ENCODE measurements at regions not wholly inside any gene's neighbourhood (a gene's known extent, or its start where the extent isn't known, plus 50 kb on each side); places are given as distances from the start of the nearest gene placed in this dataset.

DNA sequence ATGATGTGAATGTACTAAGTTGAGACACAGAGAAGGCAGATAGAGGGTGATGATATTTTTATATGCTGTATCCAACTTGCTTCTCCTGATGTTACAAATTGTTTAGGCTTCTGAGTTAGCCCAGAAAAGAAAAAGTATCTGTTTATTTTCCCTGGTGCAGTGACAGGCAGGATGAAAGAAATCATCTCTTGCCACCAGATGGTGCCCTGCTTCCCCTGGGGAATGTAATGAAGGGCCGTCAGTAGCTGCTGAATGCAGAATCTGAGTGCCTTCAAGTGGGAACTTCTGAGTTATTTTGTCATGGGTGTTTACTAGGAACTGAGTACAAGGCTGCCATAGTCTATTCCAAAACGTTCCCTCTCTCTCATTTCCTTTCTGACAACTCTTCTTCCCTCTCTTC lies 525.6 kb downstream of the MBD2 start:
- Histone ChIP-seq H3K79me1 (ENCODE audit: insufficient read depth, low read depth, low read length, poor library complexity, severe bottlenecking) (no peaks in the 10 kb centered on the region), H3K14ac (ENCODE audit: insufficient read depth, low read length) (no peak overlapping the region), H2BK20ac (ENCODE audit: low read depth, low read length, poor library complexity, severe bottlenecking) (no peak overlapping the region), H3K9me3 (ENCODE audit: control insufficient read depth, low read depth, low read length) (no peaks in the 10 kb centered on the region), H3K9ac (ENCODE audit: extremely low read depth, insufficient read length, low read length) (no peak overlapping the region), H3K18ac (ENCODE audit: insufficient read length, low read depth, low read length) (no peak overlapping the region), H3K27me3 (ENCODE audit: insufficient read depth, low read length) (no peaks in the 10 kb centered on the region), H2BK5ac (ENCODE audit: insufficient read length, low read length) (no peak overlapping the region), H3K23me2 (ENCODE audit: insufficient read length, low read depth, low read length, poor library complexity, severe bottlenecking) (no peaks in the 10 kb centered on the region), H3K4me1 (ENCODE audit: insufficient read depth, low read length) (no peaks in the 10 kb centered on the region), H4K5ac (ENCODE audit: insufficient read length, low read depth, low read length) (no peak overlapping the region), H3K4ac (ENCODE audit: low read depth, low read length) (no peak overlapping the region), H2AK5ac (ENCODE audit: insufficient read length, low read length) (no peak overlapping the region), H3K23ac (ENCODE audit: insufficient read length, low read depth, low read length) (no peak overlapping the region), H3K4me2 (ENCODE audit: insufficient read depth, insufficient read length, low read length) (no peak overlapping the region), H3K79me2 (ENCODE audit: insufficient read depth, low read length) (no peaks in the 10 kb centered on the region), H4K8ac (replicated peaks; ENCODE audit: insufficient read length, low read depth, low read length) (no peak overlapping the region), H3K56ac (ENCODE audit: insufficient read length, low read depth, low read length) (no peak overlapping the region), H4K20me1 (ENCODE audit: control insufficient read depth, insufficient read depth, insufficient read length) (no peaks in the 10 kb centered on the region), H2AFZ (ENCODE audit: low read length) (no peak overlapping the region), H2BK15ac (ENCODE audit: low read depth, low read length) (no peak overlapping the region), H2BK12ac (ENCODE audit: insufficient read length, low read depth, low read length) (no peak overlapping the region), H3T11ph (ENCODE audit: low read length) (no peak overlapping the region), H3K27ac (ENCODE audit: insufficient read length, low read depth, low read length) (no peak overlapping the region), H2BK120ac (ENCODE audit: low read depth, low read length, poor library complexity, severe bottlenecking) (no peak overlapping the region), H4K91ac (ENCODE audit: insufficient read length, low read depth, low read length) (no peak overlapping the region)
- H3K4me1 Mint-ChIP-seq: peaks cover 7 to 13% of the 10 kb centered on the region in 2 experiments; a peak in 2 of 4 replicates
- no peak overlapping the region for H3K4me3 Mint-ChIP-seq
- TF ChIP-seq, protein P1, sequence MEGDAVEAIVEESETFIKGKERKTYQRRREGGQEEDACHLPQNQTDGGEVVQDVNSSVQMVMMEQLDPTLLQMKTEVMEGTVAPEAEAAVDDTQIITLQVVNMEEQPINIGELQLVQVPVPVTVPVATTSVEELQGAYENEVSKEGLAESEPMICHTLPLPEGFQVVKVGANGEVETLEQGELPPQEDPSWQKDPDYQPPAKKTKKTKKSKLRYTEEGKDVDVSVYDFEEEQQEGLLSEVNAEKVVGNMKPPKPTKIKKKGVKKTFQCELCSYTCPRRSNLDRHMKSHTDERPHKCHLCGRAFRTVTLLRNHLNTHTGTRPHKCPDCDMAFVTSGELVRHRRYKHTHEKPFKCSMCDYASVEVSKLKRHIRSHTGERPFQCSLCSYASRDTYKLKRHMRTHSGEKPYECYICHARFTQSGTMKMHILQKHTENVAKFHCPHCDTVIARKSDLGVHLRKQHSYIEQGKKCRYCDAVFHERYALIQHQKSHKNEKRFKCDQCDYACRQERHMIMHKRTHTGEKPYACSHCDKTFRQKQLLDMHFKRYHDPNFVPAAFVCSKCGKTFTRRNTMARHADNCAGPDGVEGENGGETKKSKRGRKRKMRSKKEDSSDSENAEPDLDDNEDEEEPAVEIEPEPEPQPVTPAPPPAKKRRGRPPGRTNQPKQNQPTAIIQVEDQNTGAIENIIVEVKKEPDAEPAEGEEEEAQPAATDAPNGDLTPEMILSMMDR (conservative IDR thresholded peaks at IDR 0.05): peak; percentile 79
- WGBS (ENCODE audit: extremely low coverage, insufficient read length, low lambda C conversion rate): no CpG with 5 or more reads among the region's 2 CpGs
- peaks cover 0 to 3% of the 10 kb centered on the region in 2 experiments; a peak in 2 of 5 replicates for H3K9me3 Mint-ChIP-seq
- H3K27ac Mint-ChIP-seq: no peak overlapping the region
- H3K27me3 Mint-ChIP-seq (ENCODE audit: low read depth): no peaks in the 10 kb centered on the region; the same call in 1 of the 2 replicates
- DNase-seq: peak; percentile 46
- peaks cover 0 to under 1% (median 0%) of the 10 kb centered on the region in 3 experiments; a peak in 2 of 7 replicates for H3K36me3 Mint-ChIP-seq (ENCODE audit: insufficient read depth in 1 of 3, low read depth in 3 of 3)

Data from H9 (cell line).